GM12864 (cell line): ENCODE measurements at regions not wholly inside any gene's neighbourhood (a gene's known extent, or its start where the extent isn't known, plus 50 kb on each side); places are given as distances from the start of the nearest gene placed in this dataset.

ENCODE experiments used
- DNase-seq: peaks from one replicate; pipeline ENCODE4 v3.0.0-alpha.2; 2011; ENCODE audit warnings: low read depth
- H3K4me3 ChIP-seq: 2 replicates; pipeline ENCODE4 v1.5.1; 2011; ENCODE audit warnings: mild to moderate bottlenecking, low read depth, low read length, control low read depth
- CTCF ChIP-seq: IDR thresholded peaks from 2 replicates; pipeline ENCODE4 v1.5.1; 2011; ENCODE audit warnings: low read depth, mild to moderate bottlenecking, moderate library complexity, low read length, control low read depth, inconsistent platforms; ENCODE audit errors: missing control alignments

- no peak for TF ChIP-seq CTCF
- H3K4me3 ChIP-seq: no peak overlapping the region
- DNase-seq: no peak
Measured at GRCh38 chr12:115492553-115492952, 784.9 kb downstream of the MED13L start.

GRCh38 chr12:115491511-115492250, 785.8 kb downstream of the MED13L start:
- no peak overlapping the region for H3K4me3 ChIP-seq
- no peak for TF ChIP-seq CTCF
- DNase-seq: no peak

GRCh38 chr12:115489253-115489652, 788.2 kb downstream of the MED13L start:
- no peak overlapping the region for H3K4me3 ChIP-seq
- no peak for TF ChIP-seq CTCF
- DNase-seq: no peak

- DNase-seq: no peak
Measured at GRCh38 chr12:115485967-115486366, 791.5 kb downstream of the MED13L start.

GRCh38 chr12:115485503-115485902, 792.0 kb downstream of the MED13L start:
- TF ChIP-seq CTCF: no peak
- peak; percentile 60 for DNase-seq

More at GRCh38 chr12:115485967-115486366, 791.5 kb downstream of the MED13L start:
- TF ChIP-seq CTCF: no peak
- H3K4me3 ChIP-seq: no peak overlapping the region

GRCh38 chr12:115482943-115483342, 794.5 kb downstream of the MED13L start:
- DNase-seq: no peak
- H3K4me3 ChIP-seq: no peak overlapping the region
- TF ChIP-seq CTCF: no peak

More at GRCh38 chr12:115485503-115485902, 792.0 kb downstream of the MED13L start:
- no peak overlapping the region for H3K4me3 ChIP-seq

GRCh38 chr12:115481141-115481540, 796.4 kb downstream of the MED13L start:
- H3K4me3 ChIP-seq: no peak overlapping the region
- peak; percentile 57 for DNase-seq
- peak; percentile 29 for TF ChIP-seq CTCF
